HepG2 (cell line): ENCODE measurements at regions not wholly inside any gene's neighbourhood (a gene's known extent, or its start where the extent isn't known, plus 50 kb on each side); places are given as distances from the start of the nearest gene placed in this dataset.

Source experiments
- ATAC-seq: fragments of 200-7000 bp; cut with Tn5 transposase; 3 replicates; pipeline ENCODE4 v1.9.1; 2020; ENCODE audit warnings: mild to moderate bottlenecking, moderate library complexity
- BruUV-seq: library from RNA; stranded (reverse); fragments of 400-500 nt; replicated peaks from 2 replicates; lab custom pipeline; 2021; lab: Mats Ljungman, UMichigan
- CTCF ChIA-PET: fragments of 300-600 bp; formaldehyde crosslinking; extraction: SDS; loops from one replicate; lab custom pipeline; 2021; ENCODE audit warnings: low total read pairs, inconsistent platforms, low intra/inter-chr PET ratio; lab: Yijun Ruan, JAX
- POLR2A ChIA-PET: fragments of 350-600 bp; sonication (Branson Sonifier 250); formaldehyde crosslinking; loops from one replicate; lab custom pipeline; 2020; ENCODE audit warnings: antibody characterized with exemption, inconsistent platforms; lab: Yijun Ruan, JAX
- DNase-seq: peaks from one replicate; pipeline ENCODE4 v3.0.0-alpha.2; 2015; ENCODE audit warnings: low spot score
- FAIRE-seq: peaks from 3 replicates; lab custom pipeline; 2011; peaks lifted over from hg19 to GRCh38; lab: Jason Lieb, UNC
- H2AFZ ChIP-seq: one replicate; pipeline ENCODE4 v1.6.1; 2011; ENCODE audit warnings: low read length, inconsistent platforms
- H3K27ac ChIP-seq: fragments of 300-600 bp; 3 replicates; pipeline ENCODE4 v1.8.0; 2011; ENCODE audit warnings: mixed run types, mild to moderate bottlenecking, mixed read lengths, low read length, inconsistent platforms; ENCODE audit not compliant: insufficient read depth; ENCODE audit errors: extremely low read length
- H3K27me3 ChIP-seq, 2 experiments: fragments of 200-600 bp in 1 of 2; 2 replicates in 1 of 2; 3 replicates in 1 of 2; pipeline versions ENCODE4 v1.6.0 to v1.8.0; 2011; ENCODE audit warnings: low read length in 2 of 2, mild to moderate bottlenecking in 2 of 2, moderate library complexity in 2 of 2, inconsistent platforms in 1 of 2; ENCODE audit not compliant: insufficient read depth in 2 of 2, control insufficient read depth in 1 of 2
- H3K36me3 ChIP-seq, 2 experiments: fragments of 200-600 bp in 1 of 2; replicated peaks in 1 of 2; 2 replicates in 1 of 2; 3 replicates in 1 of 2; pipeline versions ENCODE4 v1.5.1 to v1.8.0; 2011; ENCODE audit warnings: low read length in 2 of 2, inconsistent platforms in 1 of 2; ENCODE audit not compliant: insufficient read depth in 2 of 2, control insufficient read depth in 1 of 2
- H3K4me1 ChIP-seq: 2 replicates; pipeline ENCODE4 v1.5.1; 2012; ENCODE audit warnings: low read length, inconsistent platforms; ENCODE audit not compliant: insufficient read depth
- H3K4me2 ChIP-seq: 2 replicates; pipeline ENCODE4 v1.6.0; 2011; ENCODE audit warnings: low read depth, low read length, inconsistent platforms
- H3K4me3 ChIP-seq, 3 experiments: fragments of 200-600 bp in 1 of 3; sonication (generic), shearing (Covaris generic) in 1 of 3; replicated peaks in 1 of 3; 2 replicates each; pipeline ENCODE4 v1.5.1; 2011 to 2016; ENCODE audit warnings: low read length in 3 of 3, inconsistent platforms in 2 of 3, low read depth in 2 of 3, mild to moderate bottlenecking in 2 of 3, control low read depth in 1 of 3, mixed read lengths in 1 of 3; ENCODE audit not compliant: insufficient read depth in 1 of 3
- H3K79me2 ChIP-seq: one replicate; pipeline ENCODE4 v1.6.1; 2011; ENCODE audit warnings: low read length, inconsistent platforms; ENCODE audit not compliant: insufficient read depth
- H3K9ac ChIP-seq: 2 replicates; pipeline ENCODE4 v1.6.0; 2011; ENCODE audit warnings: mild to moderate bottlenecking, low read depth, low read length, inconsistent platforms; ENCODE audit not compliant: insufficient read depth
- H3K9me3 ChIP-seq: 2 replicates; pipeline ENCODE4 v1.5.1; 2012; ENCODE audit warnings: mild to moderate bottlenecking, low read length
- H4K20me1 ChIP-seq: 2 replicates; pipeline ENCODE4 v1.6.0; 2011; ENCODE audit warnings: inconsistent platforms, mild to moderate bottlenecking, low read length, moderate library complexity; ENCODE audit not compliant: insufficient read depth
- FOXP1 ChIP-seq, 2 experiments: fragments of 450-650 bp in 1 of 2; IDR thresholded peaks; 2 replicates each; pipeline ENCODE4 v1.6.1; 2017 to 2018; ENCODE audit warnings: antibody characterized with exemption in 1 of 2
- GPN1 ChIP-seq: sonication (generic); formaldehyde crosslinking; IDR thresholded peaks from 2 replicates; pipeline ENCODE4 v1.5.1; 2020; ENCODE audit warnings: missing genetic modification reagents, borderline replicate concordance
- SKIL ChIP-seq: sonication (generic); formaldehyde crosslinking; IDR thresholded peaks from 2 replicates; pipeline ENCODE4 v1.8.0; 2022; ENCODE audit warnings: missing genetic modification reagents, mild to moderate bottlenecking, moderate library complexity, borderline replicate concordance
- SRY ChIP-seq: sonication (generic); formaldehyde crosslinking; IDR thresholded peaks from 2 replicates; pipeline ENCODE4 v1.8.0; 2022; ENCODE audit warnings: mild to moderate bottlenecking, missing genetic modification reagents
- YY1 ChIP-seq: IDR thresholded peaks from 2 replicates; pipeline ENCODE4 v1.6.1; 2011; ENCODE audit warnings: low read length, low read depth, moderate library complexity, mild to moderate bottlenecking; ENCODE audit not compliant: insufficient read depth, insufficient replicate concordance
- ZNF101 ChIP-seq: sonication (generic); formaldehyde crosslinking; IDR thresholded peaks from 2 replicates; pipeline ENCODE4 v1.4.0; 2020; ENCODE audit warnings: mild to moderate bottlenecking, low read depth, missing genetic modification reagents, borderline replicate concordance
- ZNF333 ChIP-seq: sonication (generic); formaldehyde crosslinking; IDR thresholded peaks from 2 replicates; pipeline ENCODE4 v1.4.0; 2020; ENCODE audit warnings: mild to moderate bottlenecking, missing genetic modification reagents, borderline replicate concordance
- ZNF446 ChIP-seq: sonication (generic); formaldehyde crosslinking; IDR thresholded peaks from 2 replicates; pipeline ENCODE4 v1.5.0; 2020; ENCODE audit warnings: mild to moderate bottlenecking, missing genetic modification reagents
- ZNF543 ChIP-seq: sonication (generic); formaldehyde crosslinking; IDR thresholded peaks from 2 replicates; pipeline ENCODE4 v1.4.0; 2020; ENCODE audit warnings: mild to moderate bottlenecking, missing genetic modification reagents
- ZNF619 ChIP-seq: sonication (generic); formaldehyde crosslinking; IDR thresholded peaks from 2 replicates; pipeline ENCODE4 v1.4.0; 2020; ENCODE audit warnings: mild to moderate bottlenecking, missing genetic modification reagents
- ZNF724P ChIP-seq: sonication (generic); formaldehyde crosslinking; IDR thresholded peaks from 2 replicates; pipeline ENCODE4 v1.8.0; 2022; ENCODE audit warnings: missing genetic modification reagents, borderline replicate concordance
- WGBS: methylation state at CpG from one replicate; pipeline ENCODE4 v1.1.6; 2017; ENCODE audit warnings: low lambda C conversion rate; 5-methylcytosine and 5-hydroxymethylcytosine counted together
- in situ Hi-C: cut with HindIII; loops from 2 replicates; pipeline ENCODE4 v1.10.0; 2017; ENCODE audit warnings: low pct_unique_long_range_greater_than_20kb; ENCODE audit not compliant: extremely low pct_ligation_motif_present
- intact Hi-C: fragments of 100-400 bp; cut with micrococcal nuclease; formaldehyde crosslinking; loops from one replicate; pipeline ENCODE4 v1.10.0; 2022; ENCODE audit not compliant: unreplicated experiment

- TF ChIP-seq ZNF724P = no peak
- TF ChIP-seq ZNF543 (CRISPR knock-in tag) = no peak
- TF ChIP-seq ZNF101 = no peak
- TF ChIP-seq YY1 = no peak
- no peak for TF ChIP-seq ZNF619
- no peak for TF ChIP-seq SRY
- no peak for TF ChIP-seq GPN1 (CRISPR knock-in tag)
- TF ChIP-seq ZNF446 (CRISPR knock-in tag) = no peak
- no peak for TF ChIP-seq FOXP1 (IDR thresholded peaks at IDR 0.05)
- TF ChIP-seq FOXP1 (CRISPR knock-in tag; IDR thresholded peaks at IDR 0.05) = no peak
- no peak for TF ChIP-seq SKIL (CRISPR knock-in tag)
- no peak for TF ChIP-seq ZNF333 (CRISPR knock-in tag)
- no peak for FAIRE-seq
- no peaks in the 10 kb centered on the region for H4K20me1 ChIP-seq
- H3K79me2 ChIP-seq = no peaks in the 10 kb centered on the region
- no peaks in the 10 kb centered on the region for H3K36me3 ChIP-seq
- no peaks in the 10 kb centered on the region for H3K4me1 ChIP-seq
- ChIA-PET CTCF (no interaction called here), POLR2A (no interaction called here)
- in situ Hi-C loops (no loop called here), intact Hi-C loops (no loop called here)
- H3K4me3 ChIP-seq = no peak overlapping the region
- no peak for ATAC-seq
- H3K27me3 ChIP-seq = no peaks in the 10 kb centered on the region
- WGBS = 1% methylated on average over 5 of the region's 5 CpGs
- no peak overlapping the region for H3K9ac ChIP-seq
- no peak overlapping the region for H2AFZ ChIP-seq
- H3K4me2 ChIP-seq = no peak overlapping the region
- no peaks in the 10 kb centered on the region for H3K9me3 ChIP-seq
- H3K27ac ChIP-seq = no peak overlapping the region
- no TSS peak for BruUV-seq
- no peak for DNase-seq
These were observed 609.2 kb downstream of the PSAT1 start for GRCh38 chr9:78905986-78906755.
